IMR-90 (cell line): ENCODE measurements at regions not wholly inside any gene's neighbourhood (a gene's known extent, or its start where the extent isn't known, plus 50 kb on each side); places are given as distances from the start of the nearest gene placed in this dataset.

Experiments
- BHLHE40 ChIP-seq: fragments of 150-350 bp; IDR thresholded peaks from 2 replicates; pipeline ENCODE4 v1.6.1; 2016; ENCODE audit warnings: mild to moderate bottlenecking, low read depth, low read length
- CEBPB ChIP-seq: IDR thresholded peaks from 2 replicates; pipeline ENCODE4 v1.6.1; 2012; ENCODE audit warnings: low read depth, low read length, improper control_type of control experiment
- MAFK ChIP-seq: IDR thresholded peaks from 2 replicates; pipeline ENCODE4 v1.6.1; 2012; ENCODE audit warnings: low read depth, low read length, improper control_type of control experiment
- MAZ ChIP-seq: IDR thresholded peaks from 2 replicates; pipeline ENCODE4 v1.6.1; 2012; ENCODE audit warnings: low read depth, mild to moderate bottlenecking, low read length, improper control_type of control experiment, moderate library complexity, borderline replicate concordance
- POLR2A ChIP-seq: IDR thresholded peaks from 2 replicates; pipeline ENCODE4 v1.6.1; 2012; ENCODE audit warnings: mild to moderate bottlenecking, low read depth, low read length
- RFX5 ChIP-seq: IDR thresholded peaks from 2 replicates; pipeline ENCODE4 v1.8.0; 2012; ENCODE audit warnings: low read depth, mild to moderate bottlenecking, low read length, moderate library complexity
- SMC3 ChIP-seq: fragments of 150-350 bp; IDR thresholded peaks from 2 replicates; pipeline ENCODE4 v1.6.1; 2016; ENCODE audit warnings: low read depth, mild to moderate bottlenecking, antibody characterized with exemption, low read length, moderate library complexity
- TF ChIP-seq, protein P1 (sequence below): conservative IDR thresholded peaks from 2 replicates; pipeline ENCODE4 v1.5.1; 2012; ENCODE audit warnings: mild to moderate bottlenecking, low read depth, low read length, improper control_type of control experiment
- TF ChIP-seq, protein P2 (sequence below): fragments of 150-350 bp; IDR thresholded peaks from 2 replicates; pipeline ENCODE4 v1.6.1; 2016; ENCODE audit warnings: low read depth, mild to moderate bottlenecking, low read length, moderate library complexity, borderline replicate concordance

DNA sequence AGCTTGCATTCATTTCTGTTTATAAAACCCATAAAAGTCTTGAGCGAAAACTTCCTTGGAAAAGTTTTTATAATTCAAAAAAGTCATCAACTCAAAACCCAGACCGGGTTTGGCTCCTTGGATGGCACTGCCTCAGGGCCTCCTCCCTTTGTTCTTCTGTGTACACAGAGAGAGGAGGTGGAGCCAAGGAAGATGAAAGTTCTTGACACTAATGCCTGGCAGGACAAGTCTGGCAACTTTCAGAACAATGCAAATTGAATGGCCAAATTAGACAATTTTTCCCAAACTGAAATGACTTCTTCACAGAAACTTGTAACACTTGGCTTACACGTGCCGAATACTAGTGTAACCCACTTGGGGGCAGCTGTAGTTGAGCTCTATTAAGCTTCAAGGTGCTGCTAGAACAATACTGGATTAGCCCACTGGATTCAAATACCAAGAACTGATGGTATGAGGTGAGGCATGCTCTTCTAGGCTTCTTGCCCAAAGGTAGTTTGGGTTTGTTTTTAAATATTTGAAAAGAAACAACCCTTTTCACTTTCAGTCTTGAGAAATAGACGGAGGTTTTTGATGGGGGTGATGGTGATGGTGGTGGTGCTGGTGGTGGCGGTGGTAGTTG is 86.6 kb upstream of the FRMD6 start:
- TF ChIP-seq, protein P1, sequence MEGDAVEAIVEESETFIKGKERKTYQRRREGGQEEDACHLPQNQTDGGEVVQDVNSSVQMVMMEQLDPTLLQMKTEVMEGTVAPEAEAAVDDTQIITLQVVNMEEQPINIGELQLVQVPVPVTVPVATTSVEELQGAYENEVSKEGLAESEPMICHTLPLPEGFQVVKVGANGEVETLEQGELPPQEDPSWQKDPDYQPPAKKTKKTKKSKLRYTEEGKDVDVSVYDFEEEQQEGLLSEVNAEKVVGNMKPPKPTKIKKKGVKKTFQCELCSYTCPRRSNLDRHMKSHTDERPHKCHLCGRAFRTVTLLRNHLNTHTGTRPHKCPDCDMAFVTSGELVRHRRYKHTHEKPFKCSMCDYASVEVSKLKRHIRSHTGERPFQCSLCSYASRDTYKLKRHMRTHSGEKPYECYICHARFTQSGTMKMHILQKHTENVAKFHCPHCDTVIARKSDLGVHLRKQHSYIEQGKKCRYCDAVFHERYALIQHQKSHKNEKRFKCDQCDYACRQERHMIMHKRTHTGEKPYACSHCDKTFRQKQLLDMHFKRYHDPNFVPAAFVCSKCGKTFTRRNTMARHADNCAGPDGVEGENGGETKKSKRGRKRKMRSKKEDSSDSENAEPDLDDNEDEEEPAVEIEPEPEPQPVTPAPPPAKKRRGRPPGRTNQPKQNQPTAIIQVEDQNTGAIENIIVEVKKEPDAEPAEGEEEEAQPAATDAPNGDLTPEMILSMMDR, result no peak
- no peak for TF ChIP-seq SMC3
- TF ChIP-seq POLR2A, result no peak
- no peak for TF ChIP-seq BHLHE40
- no peak for TF ChIP-seq MAZ
- no peak for TF ChIP-seq RFX5
- TF ChIP-seq, protein P2, sequence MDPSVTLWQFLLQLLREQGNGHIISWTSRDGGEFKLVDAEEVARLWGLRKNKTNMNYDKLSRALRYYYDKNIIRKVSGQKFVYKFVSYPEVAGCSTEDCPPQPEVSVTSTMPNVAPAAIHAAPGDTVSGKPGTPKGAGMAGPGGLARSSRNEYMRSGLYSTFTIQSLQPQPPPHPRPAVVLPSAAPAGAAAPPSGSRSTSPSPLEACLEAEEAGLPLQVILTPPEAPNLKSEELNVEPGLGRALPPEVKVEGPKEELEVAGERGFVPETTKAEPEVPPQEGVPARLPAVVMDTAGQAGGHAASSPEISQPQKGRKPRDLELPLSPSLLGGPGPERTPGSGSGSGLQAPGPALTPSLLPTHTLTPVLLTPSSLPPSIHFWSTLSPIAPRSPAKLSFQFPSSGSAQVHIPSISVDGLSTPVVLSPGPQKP, result no peak
- TF ChIP-seq MAFK, result no peak
- no peak for TF ChIP-seq CEBPB
